ENCODE measurements at regions not wholly inside any gene's neighbourhood (a gene's known extent, or its start where the extent isn't known, plus 50 kb on each side); places are given as distances from the start of the nearest gene placed in this dataset.

DNA sequence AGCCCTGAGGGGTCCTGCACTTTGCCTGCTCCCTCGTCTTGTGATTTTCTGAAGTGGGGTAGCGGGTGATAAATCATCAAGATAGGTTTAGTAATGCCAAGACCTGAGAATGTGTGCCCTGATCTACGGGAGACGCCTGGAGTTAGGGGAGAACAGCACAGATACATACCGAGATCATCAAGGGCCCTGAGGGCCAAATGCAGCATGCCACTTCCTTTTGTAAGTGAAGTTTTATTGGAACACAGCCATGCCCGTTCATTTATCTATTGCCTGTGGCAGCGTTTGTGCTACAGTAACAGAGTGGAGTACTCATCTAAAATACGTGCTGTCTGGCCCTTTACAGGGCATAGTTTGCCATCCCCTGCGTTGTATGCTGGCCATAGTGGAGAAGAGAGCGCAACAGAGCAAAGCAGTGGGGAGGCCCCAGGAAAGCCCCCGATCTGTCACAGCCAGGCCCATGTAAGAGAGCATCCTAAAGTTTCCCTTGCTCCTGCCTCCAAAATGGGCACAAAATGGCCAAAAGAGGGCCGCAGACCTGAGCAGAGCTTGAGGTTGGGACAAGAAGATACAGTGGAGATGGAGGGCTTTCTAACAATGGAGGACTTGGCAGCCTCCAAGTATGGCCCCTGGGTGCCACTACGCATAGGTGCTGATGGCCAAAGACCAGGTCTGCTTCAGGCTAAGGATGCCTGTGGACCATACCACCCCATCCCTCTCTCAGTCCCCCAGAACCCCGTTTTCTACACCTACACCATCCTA lies 167.0 kb downstream of the SMIM20 start:
- TF ChIP-seq POLR2A (IDR thresholded peaks at IDR 0.05) = no peak
- TF ChIP-seq, protein P1, sequence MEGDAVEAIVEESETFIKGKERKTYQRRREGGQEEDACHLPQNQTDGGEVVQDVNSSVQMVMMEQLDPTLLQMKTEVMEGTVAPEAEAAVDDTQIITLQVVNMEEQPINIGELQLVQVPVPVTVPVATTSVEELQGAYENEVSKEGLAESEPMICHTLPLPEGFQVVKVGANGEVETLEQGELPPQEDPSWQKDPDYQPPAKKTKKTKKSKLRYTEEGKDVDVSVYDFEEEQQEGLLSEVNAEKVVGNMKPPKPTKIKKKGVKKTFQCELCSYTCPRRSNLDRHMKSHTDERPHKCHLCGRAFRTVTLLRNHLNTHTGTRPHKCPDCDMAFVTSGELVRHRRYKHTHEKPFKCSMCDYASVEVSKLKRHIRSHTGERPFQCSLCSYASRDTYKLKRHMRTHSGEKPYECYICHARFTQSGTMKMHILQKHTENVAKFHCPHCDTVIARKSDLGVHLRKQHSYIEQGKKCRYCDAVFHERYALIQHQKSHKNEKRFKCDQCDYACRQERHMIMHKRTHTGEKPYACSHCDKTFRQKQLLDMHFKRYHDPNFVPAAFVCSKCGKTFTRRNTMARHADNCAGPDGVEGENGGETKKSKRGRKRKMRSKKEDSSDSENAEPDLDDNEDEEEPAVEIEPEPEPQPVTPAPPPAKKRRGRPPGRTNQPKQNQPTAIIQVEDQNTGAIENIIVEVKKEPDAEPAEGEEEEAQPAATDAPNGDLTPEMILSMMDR (IDR thresholded peaks at IDR 0.05) = no peak

Measured in heart left ventricle (tissue), 13 donors.